ENCODE measurements at regions not wholly inside any gene's neighbourhood (a gene's known extent, or its start where the extent isn't known, plus 50 kb on each side); places are given as distances from the start of the nearest gene placed in this dataset.

DNA sequence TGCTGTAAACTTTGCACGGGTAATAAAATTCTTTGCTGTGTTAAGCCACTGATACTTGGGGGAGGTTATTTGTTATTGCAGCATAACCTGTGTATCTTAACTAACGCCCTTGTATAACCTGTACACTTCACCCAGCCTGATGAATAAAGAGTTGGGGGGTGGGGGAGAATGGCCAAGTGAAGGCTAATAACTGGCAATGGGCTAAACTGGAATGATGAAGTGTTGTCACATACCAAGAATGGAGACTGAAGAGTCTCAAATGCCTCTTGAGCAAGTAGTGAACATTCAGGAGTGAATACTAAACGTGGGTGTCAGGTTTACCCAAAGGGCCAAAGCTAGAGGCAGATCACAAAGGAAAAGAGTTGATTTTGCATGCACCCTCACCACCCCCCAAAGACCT lies 169.4 kb downstream of the C1orf94 start:
- TF ChIP-seq ZC3H10 (CRISPR knock-in tag; IDR thresholded peaks at IDR 0.05) (no peak), ESRRG (CRISPR knock-in tag; IDR thresholded peaks at IDR 0.05) (no peak), ZFP30 (CRISPR knock-in tag; IDR thresholded peaks at IDR 0.05) (no peak), RARB (CRISPR knock-in tag; IDR thresholded peaks at IDR 0.05) (no peak), CSDC2 (CRISPR knock-in tag; IDR thresholded peaks at IDR 0.05) (no peak)
- TF ChIP-seq, protein P1, sequence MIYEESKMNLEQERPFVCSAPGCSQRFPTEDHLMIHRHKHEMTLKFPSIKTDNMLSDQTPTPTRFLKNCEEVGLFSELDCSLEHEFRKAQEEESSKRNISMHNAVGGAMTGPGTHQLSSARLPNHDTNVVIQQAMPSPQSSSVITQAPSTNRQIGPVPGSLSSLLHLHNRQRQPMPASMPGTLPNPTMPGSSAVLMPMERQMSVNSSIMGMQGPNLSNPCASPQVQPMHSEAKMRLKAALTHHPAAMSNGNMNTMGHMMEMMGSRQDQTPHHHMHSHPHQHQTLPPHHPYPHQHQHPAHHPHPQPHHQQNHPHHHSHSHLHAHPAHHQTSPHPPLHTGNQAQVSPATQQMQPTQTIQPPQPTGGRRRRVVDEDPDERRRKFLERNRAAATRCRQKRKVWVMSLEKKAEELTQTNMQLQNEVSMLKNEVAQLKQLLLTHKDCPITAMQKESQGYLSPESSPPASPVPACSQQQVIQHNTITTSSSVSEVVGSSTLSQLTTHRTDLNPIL (CRISPR knock-in tag; IDR thresholded peaks at IDR 0.05; ENCODE audit: low read depth), result no peak
- TF ChIP-seq, protein P2, sequence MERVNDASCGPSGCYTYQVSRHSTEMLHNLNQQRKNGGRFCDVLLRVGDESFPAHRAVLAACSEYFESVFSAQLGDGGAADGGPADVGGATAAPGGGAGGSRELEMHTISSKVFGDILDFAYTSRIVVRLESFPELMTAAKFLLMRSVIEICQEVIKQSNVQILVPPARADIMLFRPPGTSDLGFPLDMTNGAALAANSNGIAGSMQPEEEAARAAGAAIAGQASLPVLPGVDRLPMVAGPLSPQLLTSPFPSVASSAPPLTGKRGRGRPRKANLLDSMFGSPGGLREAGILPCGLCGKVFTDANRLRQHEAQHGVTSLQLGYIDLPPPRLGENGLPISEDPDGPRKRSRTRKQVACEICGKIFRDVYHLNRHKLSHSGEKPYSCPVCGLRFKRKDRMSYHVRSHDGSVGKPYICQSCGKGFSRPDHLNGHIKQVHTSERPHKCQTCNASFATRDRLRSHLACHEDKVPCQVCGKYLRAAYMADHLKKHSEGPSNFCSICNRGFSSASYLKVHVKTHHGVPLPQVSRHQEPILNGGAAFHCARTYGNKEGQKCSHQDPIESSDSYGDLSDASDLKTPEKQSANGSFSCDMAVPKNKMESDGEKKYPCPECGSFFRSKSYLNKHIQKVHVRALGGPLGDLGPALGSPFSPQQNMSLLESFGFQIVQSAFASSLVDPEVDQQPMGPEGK (CRISPR knock-in tag; IDR thresholded peaks at IDR 0.05; ENCODE audit: borderline replicate concordance), result no peak
- TF ChIP-seq, protein P3, sequence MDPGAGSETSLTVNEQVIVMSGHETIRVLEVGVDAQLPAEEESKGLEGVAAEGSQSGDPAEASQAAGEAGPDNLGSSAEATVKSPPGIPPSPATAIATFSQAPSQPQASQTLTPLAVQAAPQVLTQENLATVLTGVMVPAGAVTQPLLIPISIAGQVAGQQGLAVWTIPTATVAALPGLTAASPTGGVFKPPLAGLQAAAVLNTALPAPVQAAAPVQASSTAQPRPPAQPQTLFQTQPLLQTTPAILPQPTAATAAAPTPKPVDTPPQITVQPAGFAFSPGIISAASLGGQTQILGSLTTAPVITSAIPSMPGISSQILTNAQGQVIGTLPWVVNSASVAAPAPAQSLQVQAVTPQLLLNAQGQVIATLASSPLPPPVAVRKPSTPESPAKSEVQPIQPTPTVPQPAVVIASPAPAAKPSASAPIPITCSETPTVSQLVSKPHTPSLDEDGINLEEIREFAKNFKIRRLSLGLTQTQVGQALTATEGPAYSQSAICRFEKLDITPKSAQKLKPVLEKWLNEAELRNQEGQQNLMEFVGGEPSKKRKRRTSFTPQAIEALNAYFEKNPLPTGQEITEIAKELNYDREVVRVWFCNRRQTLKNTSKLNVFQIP (CRISPR knock-in tag; IDR thresholded peaks at IDR 0.05; ENCODE audit: borderline replicate concordance, low read depth), result no peak
- TF ChIP-seq, protein P4, sequence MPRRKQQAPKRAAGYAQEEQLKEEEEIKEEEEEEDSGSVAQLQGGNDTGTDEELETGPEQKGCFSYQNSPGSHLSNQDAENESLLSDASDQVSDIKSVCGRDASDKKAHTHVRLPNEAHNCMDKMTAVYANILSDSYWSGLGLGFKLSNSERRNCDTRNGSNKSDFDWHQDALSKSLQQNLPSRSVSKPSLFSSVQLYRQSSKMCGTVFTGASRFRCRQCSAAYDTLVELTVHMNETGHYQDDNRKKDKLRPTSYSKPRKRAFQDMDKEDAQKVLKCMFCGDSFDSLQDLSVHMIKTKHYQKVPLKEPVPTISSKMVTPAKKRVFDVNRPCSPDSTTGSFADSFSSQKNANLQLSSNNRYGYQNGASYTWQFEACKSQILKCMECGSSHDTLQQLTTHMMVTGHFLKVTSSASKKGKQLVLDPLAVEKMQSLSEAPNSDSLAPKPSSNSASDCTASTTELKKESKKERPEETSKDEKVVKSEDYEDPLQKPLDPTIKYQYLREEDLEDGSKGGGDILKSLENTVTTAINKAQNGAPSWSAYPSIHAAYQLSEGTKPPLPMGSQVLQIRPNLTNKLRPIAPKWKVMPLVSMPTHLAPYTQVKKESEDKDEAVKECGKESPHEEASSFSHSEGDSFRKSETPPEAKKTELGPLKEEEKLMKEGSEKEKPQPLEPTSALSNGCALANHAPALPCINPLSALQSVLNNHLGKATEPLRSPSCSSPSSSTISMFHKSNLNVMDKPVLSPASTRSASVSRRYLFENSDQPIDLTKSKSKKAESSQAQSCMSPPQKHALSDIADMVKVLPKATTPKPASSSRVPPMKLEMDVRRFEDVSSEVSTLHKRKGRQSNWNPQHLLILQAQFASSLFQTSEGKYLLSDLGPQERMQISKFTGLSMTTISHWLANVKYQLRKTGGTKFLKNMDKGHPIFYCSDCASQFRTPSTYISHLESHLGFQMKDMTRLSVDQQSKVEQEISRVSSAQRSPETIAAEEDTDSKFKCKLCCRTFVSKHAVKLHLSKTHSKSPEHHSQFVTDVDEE (CRISPR knock-in tag; IDR thresholded peaks at IDR 0.05), result no peak
